ENCODE measurements at regions not wholly inside any gene's neighbourhood (a gene's known extent, or its start where the extent isn't known, plus 50 kb on each side); places are given as distances from the start of the nearest gene placed in this dataset.
"Not testable (repeated sequence)": the region's sequence is repeated elsewhere in the genome, so short reads cannot be mapped to it uniquely, and the experiment has no call there.

DNA sequence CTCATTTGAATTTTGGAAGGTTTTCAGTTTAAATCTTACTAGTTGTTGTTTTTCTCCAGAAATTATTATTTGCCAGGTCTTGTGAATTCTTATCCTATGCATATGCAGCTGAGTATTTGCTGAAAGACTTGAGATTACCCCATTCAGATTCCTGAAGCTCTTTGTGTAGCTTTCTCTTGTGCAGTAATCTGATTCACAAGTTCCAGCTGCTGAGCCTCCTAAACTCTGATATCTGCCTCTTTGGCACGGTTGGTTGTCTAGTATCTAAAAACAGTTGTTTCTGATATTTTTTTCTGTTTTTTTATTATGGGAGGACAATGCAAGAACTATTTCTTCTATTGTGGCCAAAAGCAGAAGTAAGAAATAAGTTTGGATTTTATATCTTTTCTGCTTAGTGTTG lies 863.9 kb upstream of the MANEA start:
- DNase-seq (ENCODE audit: low read depth), result no peak
- TF ChIP-seq, protein P1, sequence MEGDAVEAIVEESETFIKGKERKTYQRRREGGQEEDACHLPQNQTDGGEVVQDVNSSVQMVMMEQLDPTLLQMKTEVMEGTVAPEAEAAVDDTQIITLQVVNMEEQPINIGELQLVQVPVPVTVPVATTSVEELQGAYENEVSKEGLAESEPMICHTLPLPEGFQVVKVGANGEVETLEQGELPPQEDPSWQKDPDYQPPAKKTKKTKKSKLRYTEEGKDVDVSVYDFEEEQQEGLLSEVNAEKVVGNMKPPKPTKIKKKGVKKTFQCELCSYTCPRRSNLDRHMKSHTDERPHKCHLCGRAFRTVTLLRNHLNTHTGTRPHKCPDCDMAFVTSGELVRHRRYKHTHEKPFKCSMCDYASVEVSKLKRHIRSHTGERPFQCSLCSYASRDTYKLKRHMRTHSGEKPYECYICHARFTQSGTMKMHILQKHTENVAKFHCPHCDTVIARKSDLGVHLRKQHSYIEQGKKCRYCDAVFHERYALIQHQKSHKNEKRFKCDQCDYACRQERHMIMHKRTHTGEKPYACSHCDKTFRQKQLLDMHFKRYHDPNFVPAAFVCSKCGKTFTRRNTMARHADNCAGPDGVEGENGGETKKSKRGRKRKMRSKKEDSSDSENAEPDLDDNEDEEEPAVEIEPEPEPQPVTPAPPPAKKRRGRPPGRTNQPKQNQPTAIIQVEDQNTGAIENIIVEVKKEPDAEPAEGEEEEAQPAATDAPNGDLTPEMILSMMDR (IDR thresholded peaks at IDR 0.05; ENCODE audit: low read depth, low read length, missing control alignments), result no peak
- no peak overlapping the region for H3K4me3 ChIP-seq (ENCODE audit: low read depth, low read length)

DNA sequence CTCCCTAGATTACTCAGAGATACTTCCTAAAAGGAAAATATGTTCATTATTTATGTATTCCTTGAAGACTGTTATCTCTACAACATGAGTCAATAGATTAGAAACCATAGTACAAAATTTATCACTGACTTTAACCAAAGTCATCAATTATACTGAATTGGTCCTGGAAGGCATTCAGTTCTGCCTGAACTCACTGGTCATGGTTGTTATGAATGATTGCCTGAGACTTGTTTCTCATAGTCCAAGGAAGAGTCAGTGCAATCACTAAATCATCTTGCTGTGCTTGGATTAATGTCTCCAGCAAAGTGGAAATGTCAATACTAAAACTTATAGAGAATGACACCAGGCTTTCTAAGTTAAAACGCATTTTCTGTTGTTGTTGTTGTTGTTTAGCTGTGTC lies 878.6 kb upstream of the MANEA start:
- TF ChIP-seq, protein P1 (IDR thresholded peaks at IDR 0.05; ENCODE audit: low read depth, low read length, missing control alignments), result no peak
- DNase-seq (ENCODE audit: low read depth), result no peak
- no peak overlapping the region for H3K4me3 ChIP-seq (ENCODE audit: low read depth, low read length)

DNA sequence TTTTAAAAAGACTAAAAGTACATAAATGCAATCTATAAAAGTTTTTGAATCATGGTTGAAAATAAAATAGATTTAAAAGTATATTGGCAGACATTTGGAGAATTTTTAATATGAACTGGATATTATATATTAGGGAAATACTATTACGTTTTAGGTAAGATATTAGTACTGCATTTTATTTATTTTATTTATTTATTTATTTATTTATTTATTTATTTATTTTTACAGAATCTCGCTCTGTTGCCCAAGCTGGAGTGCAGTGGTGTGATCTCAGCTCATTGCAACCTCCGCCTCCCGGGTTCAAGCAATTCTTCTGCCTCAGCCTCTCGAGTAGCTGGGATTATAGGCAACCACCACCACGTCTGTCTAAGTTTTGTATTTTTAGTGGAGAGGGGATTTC lies 890.1 kb upstream of the MANEA start:
- DNase-seq (ENCODE audit: low read depth); H3K4me3 ChIP-seq (ENCODE audit: low read depth, low read length): not testable (repeated sequence)

DNA sequence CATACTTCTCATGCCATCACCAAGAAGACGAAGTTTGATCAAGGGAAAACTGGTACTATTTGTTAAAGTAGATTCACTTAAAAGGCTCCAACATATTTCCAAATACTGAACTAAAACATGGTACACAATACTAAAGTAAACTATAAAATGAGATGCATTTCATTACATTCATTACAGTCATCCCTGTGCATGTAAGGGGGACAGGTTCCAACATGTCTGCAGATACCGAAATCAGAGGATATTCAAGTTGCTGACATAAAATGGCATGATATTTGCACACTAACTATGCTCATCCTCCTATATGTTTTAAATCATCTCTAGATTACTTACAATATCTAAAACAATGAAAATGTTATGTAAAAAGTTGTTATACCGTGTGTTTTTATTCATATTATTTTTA lies 893.9 kb upstream of the MANEA start:
- no peak for DNase-seq (ENCODE audit: low read depth)
- no peak overlapping the region for H3K4me3 ChIP-seq (ENCODE audit: low read depth, low read length)
- TF ChIP-seq, protein P1 (IDR thresholded peaks at IDR 0.05; ENCODE audit: low read depth, low read length, missing control alignments), result no peak

DNA sequence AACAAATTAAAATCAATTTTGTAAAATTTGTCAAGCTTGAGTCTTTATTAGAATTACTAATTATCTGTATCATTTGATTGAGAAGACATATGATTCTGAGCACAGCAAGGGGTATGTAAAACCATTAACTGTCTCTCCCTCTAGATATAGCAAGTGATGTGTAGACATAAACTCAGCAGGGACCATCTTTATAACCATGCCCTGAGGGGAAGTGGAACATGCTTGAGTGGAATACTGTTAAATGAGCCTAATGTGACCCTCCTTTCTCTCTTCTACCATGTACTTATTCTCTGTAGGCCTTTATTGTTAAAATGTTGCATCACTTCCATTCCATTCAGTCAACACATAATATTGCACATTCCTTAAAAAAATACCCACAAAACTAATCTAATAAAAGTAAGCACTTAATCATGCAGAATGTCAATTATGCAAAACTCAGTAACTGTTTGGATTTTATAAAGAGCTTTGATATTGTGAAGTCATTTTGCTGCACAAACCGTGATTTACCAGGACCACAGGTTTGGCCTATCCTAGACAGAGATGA lies 896.6 kb upstream of the MANEA start:
- no peak for DNase-seq (ENCODE audit: low read depth)
- TF ChIP-seq, protein P1 (IDR thresholded peaks at IDR 0.05; ENCODE audit: low read depth, low read length, missing control alignments), result no peak
- no peak overlapping the region for H3K4me3 ChIP-seq (ENCODE audit: low read depth, low read length)

DNA sequence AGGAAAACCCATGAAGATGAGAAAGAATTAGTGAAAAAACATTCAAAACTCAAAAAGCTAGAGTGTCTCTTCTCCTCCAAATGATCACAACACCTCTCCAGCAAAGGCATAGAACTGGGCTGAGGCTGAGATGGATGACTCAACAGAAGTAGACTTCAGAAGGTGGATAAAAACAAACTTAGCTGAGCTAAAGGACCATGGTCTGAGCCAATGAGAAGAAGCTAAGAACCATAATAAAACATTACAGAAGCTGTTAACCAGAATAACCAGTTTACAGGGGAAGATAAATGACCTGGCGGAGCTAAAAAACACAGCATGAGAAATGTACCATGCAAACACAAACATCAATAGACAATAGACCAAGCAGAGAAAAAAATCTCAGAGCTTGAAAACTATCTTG lies 904.1 kb upstream of the MANEA start:
- TF ChIP-seq, protein P1 (IDR thresholded peaks at IDR 0.05; ENCODE audit: low read depth, low read length, missing control alignments), result no peak
- DNase-seq (ENCODE audit: low read depth), result no peak
- no peak overlapping the region for H3K4me3 ChIP-seq (ENCODE audit: low read depth, low read length)

DNA sequence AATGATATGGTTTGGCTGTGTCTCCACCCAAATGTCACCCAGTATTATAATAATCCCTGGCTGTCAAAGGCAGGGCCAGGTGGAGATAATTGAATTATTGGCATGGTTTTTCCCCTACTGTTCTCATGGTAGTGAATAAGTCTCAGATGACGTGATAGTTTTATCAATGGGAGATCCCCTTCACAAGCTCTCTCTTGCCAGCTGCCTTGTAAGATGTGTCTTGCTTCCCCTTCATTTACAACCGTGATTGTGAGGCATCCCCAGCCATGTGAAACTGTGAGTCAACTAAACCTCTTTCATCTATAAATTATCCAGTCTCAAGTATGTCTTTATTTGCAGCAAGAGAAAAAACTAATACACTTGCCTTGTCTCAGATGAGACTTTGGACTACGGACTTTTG lies 907.3 kb upstream of the MANEA start:
- TF ChIP-seq, protein P1 (IDR thresholded peaks at IDR 0.05; ENCODE audit: low read depth, low read length, missing control alignments), result no peak
- no peak overlapping the region for H3K4me3 ChIP-seq (ENCODE audit: low read depth, low read length)
- DNase-seq (ENCODE audit: low read depth), result no peak

Data from GM12864 (cell line).